VCaP (cell line): ENCODE measurements at regions not wholly inside any gene's neighbourhood (a gene's known extent, or its start where the extent isn't known, plus 50 kb on each side); places are given as distances from the start of the nearest gene placed in this dataset.

Experiments used
- H3K27ac ChIP-seq: fragments of 450-650 bp; 2 replicates; pipeline ENCODE4 v1.5.1; 2017
- TF ChIP-seq, protein P1 (sequence below): fragments of 450-650 bp; conservative IDR thresholded peaks from 2 replicates; pipeline ENCODE4 v1.5.1; 2017; ENCODE audit warnings: mild to moderate bottlenecking, moderate library complexity

DNA sequence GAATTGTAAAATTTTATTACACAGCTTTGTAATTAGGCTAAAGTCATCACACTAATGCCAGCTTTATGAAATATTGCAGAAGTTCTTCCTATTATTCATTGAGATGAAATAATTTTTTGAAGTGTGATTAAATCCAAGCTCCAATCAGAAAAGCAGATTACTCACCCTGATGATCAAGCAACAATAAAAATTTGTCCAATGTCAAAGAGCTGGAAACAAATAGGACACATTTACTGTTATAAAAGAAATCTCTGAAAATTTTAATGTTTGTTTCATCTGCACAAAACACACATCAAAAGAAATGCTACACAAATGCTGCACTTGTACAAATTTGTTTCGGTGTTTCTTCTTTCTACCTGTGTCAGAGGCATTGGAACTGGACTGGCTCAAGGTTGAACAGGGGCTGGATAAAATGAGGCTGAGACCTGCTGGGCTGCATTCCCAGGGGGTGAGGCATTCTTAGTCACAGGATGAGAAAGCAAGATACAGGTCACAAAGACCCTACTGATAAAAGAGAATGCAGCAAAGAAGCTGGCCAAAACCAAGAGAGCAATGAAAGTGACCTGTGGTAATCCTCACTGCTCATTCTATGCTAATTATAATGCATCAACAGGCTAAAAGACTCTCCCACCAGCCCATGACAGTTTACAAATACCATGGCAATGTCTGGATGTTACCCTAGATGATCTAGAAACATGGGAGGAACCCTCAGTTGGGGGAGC is 78.3 kb downstream of the GASK1B start:
- TF ChIP-seq, protein P1, sequence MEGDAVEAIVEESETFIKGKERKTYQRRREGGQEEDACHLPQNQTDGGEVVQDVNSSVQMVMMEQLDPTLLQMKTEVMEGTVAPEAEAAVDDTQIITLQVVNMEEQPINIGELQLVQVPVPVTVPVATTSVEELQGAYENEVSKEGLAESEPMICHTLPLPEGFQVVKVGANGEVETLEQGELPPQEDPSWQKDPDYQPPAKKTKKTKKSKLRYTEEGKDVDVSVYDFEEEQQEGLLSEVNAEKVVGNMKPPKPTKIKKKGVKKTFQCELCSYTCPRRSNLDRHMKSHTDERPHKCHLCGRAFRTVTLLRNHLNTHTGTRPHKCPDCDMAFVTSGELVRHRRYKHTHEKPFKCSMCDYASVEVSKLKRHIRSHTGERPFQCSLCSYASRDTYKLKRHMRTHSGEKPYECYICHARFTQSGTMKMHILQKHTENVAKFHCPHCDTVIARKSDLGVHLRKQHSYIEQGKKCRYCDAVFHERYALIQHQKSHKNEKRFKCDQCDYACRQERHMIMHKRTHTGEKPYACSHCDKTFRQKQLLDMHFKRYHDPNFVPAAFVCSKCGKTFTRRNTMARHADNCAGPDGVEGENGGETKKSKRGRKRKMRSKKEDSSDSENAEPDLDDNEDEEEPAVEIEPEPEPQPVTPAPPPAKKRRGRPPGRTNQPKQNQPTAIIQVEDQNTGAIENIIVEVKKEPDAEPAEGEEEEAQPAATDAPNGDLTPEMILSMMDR = no peak
- H3K27ac ChIP-seq = no peak overlapping the region

DNA sequence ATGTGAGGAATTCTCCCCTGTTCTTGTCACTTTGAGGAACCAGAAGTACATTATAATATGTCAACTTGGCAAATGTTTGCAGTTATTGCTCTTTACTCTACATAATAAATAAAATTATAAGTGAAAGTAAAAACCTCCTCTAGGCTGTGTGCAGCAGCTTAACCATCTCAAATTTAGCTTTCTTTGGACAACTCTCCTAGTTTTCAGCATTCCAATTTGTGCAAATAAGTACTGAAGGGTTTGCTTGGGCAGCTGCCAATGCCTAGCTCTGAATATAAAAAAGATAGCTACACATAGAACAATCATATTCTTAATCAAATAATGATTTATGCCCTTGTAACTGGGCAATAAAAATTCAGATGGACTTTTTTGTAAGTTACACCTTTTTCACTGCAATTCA is 82.5 kb downstream of the GASK1B start:
- peak overlapping the region; percentile 76 for H3K27ac ChIP-seq
- TF ChIP-seq, protein P1 = no peak

DNA sequence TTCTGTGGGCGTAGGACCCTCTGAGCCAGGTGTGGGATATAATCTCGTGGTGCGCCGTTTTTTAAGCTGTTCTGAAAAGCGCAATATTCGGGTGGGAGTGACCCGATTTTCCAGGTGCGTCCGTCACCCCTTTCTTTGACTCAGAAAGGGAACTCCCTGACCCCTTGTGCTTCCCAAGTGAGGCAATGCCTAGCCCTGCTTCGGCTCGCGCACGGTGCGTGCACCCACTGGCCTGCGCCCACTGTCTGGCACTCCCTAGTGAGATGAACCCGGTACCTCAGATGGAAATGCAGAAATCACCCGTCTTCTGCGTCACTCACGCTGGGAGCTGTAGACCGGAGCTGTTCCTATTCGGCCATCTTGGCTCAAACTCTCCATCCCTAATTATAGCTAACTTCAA is 82.9 kb downstream of the GASK1B start:
- H3K27ac ChIP-seq = peak overlapping the region; percentile 76

DNA sequence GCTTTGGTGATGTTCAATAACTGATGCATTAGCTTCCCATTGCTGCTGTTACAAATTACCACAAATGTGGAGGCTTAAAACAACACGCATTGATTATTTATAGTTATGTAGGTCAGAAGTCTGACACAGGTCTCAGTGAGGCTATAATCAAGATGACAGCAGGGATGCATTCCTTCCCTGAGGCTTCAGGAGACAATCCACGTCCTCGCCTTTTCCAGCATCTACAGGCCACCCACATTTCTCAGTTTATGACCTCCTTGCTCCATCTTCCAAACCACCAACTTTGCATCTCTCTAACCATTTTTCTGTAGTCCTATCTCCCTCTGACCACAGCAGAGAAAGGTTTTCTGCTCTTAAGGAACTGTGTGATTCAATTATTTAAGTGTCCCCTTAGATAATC is 92.5 kb downstream of the GASK1B start:
- H3K27ac ChIP-seq = no peak overlapping the region
- TF ChIP-seq, protein P1 = no peak

DNA sequence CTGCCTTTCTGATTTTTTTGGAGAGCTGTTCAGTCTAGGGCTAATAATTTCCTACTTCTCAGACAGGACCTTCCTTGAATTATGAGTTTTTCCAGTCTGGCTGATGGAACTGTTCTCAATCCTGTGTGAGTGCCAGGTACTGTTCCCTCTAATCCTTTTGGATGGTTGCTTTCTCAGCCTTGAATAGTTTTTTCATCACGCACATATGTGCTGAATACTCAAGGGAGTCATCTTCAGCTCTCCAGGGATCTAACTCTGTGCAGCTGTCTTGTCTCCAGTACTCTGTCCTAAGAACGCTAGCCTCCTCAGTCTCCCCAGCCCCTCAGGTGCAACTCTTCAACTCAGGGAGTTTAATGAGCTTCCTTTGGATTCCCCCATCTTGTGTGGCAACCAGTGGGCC is 93.2 kb downstream of the GASK1B start:
- H3K27ac ChIP-seq = no peak overlapping the region
- TF ChIP-seq, protein P1 = no peak

DNA sequence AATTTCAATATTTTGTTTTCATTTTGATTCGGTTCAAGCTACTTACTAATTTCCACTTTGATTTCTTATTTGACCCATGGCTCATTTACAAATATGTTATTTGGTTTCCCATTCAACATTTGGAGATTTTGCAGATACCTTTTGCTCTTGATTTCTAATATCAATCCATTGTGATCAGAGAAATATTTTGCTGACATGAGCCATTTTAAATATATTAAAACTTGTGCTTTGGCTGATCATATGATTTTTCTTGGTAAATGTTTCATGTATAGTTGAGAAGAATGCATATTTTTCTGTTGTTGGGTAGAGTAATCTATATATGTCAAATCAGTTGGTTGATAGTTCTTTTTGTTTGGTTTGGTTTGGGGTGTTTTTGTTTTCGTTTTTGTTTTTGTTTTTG is 95.0 kb downstream of the GASK1B start:
- H3K27ac ChIP-seq = no peak overlapping the region
- TF ChIP-seq, protein P1 = no peak

DNA sequence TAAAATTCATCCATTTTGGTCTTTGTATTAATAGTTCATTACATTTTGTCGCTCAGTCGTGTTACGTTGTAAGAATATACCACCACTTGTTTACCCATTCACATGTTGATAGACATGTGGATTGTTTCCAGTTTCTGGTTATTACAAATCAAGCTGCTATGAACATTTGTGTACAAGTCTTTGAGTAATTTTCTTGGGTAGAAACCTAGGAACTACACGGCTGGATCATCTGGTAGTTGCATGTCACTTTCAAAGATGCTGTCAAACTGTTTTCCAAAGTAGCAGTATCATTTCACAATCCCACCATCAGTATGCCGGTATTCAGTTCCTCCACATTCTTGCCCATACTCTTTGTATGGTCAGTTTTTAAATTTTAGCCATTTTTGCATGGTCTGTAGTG is 98.0 kb downstream of the GASK1B start:
- H3K27ac ChIP-seq = no peak overlapping the region
- TF ChIP-seq, protein P1 = no peak

DNA sequence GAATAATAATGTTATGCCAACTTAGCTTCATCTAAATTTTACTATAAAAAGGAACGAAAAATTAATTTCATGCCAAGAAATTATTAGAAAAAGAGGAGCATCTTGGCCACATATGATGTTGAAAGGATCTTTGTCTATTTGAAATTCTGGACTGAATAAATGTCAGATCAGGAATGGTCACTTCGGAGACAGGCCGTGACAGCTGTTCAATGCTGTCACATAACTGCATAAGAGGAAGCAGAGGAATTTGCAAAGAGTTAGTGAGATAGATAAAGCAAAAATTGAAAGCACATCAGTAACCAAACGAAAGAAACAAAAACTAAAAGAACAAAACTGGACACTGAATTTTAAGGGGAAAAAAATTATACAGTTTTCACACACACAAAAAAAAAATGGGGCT is 100.9 kb downstream of the GASK1B start:
- H3K27ac ChIP-seq = no peak overlapping the region

More for the DNA sequence above, 100.9 kb downstream of the GASK1B start:
- TF ChIP-seq, protein P1 = no peak
